Endothelial cell of umbilical vein (primary cell): ENCODE measurements at regions not wholly inside any gene's neighbourhood (a gene's known extent, or its start where the extent isn't known, plus 50 kb on each side); places are given as distances from the start of the nearest gene placed in this dataset.

ENCODE experiments used
- BruUV-seq: library from RNA; stranded (reverse); fragments of 400-500 nt; replicated peaks from 2 replicates; lab custom pipeline; 2021; lab: Mats Ljungman, UMichigan
- CTCF ChIA-PET: fragments of 300-600, 350-600 bp; sonication (Branson Sonifier 250); formaldehyde crosslinking; loops from one replicate; lab custom pipeline; 2021; ENCODE audit warnings: antibody characterized with exemption, inconsistent platforms; lab: Charles Lee
- POLR2A ChIA-PET: fragments of 300-600, 350-600 bp; sonication (Branson Sonifier 250); formaldehyde crosslinking; loops from one replicate; lab custom pipeline; 2021; ENCODE audit warnings: antibody characterized with exemption, inconsistent platforms; lab: Charles Lee
- DNase-seq: peaks from one replicate; pipeline ENCODE4 v3.0.0-alpha.2; 2011; ENCODE audit warnings: low read depth, low spot score
- FAIRE-seq: peaks from 2 replicates; lab custom pipeline; 2011; peaks lifted over from hg19 to GRCh38; lab: Jason Lieb, UNC
- H2AFZ ChIP-seq: 2 replicates; pipeline ENCODE4 v1.6.0; 2012; ENCODE audit warnings: low read depth, low read length, control low read depth, inconsistent platforms
- H3K27ac ChIP-seq: 2 replicates; pipeline ENCODE4 v1.5.1; 2011; ENCODE audit warnings: low read depth, mild to moderate bottlenecking, control low read depth, low read length, moderate library complexity; ENCODE audit not compliant: insufficient read depth
- H3K27me3 ChIP-seq, 2 experiments: 2 replicates each; pipeline versions ENCODE4 v1.6.0 to v1.6.1; 2011; ENCODE audit warnings: low read length in 2 of 2, mixed read lengths in 1 of 2; ENCODE audit not compliant: control insufficient read depth in 2 of 2, insufficient read depth in 2 of 2
- H3K36me3 ChIP-seq, 2 experiments: 2 replicates in 1 of 2; 3 replicates in 1 of 2; pipeline ENCODE4 v1.5.1; 2011; ENCODE audit warnings: low read length in 2 of 2, mild to moderate bottlenecking in 1 of 2, moderate library complexity in 1 of 2; ENCODE audit not compliant: control insufficient read depth in 2 of 2, insufficient read depth in 2 of 2; ENCODE audit errors: extremely low read depth in 1 of 2
- H3K4me1 ChIP-seq: 3 replicates; pipeline ENCODE4 v1.5.1; 2011; ENCODE audit warnings: mild to moderate bottlenecking, low read length; ENCODE audit not compliant: control insufficient read depth, insufficient read depth; ENCODE audit errors: extremely low read depth
- H3K4me2 ChIP-seq: 2 replicates; pipeline ENCODE4 v1.6.1; 2011; ENCODE audit warnings: low read length, control low read depth, mixed read lengths; ENCODE audit not compliant: insufficient read depth
- H3K4me3 ChIP-seq, 3 experiments: fragments of 200-600 bp in 1 of 3; sonication (generic), shearing (Covaris generic) in 1 of 3; replicated peaks in 1 of 3; 2 replicates each; pipeline ENCODE4 v1.5.1; 2011 to 2016; ENCODE audit warnings: control low read depth in 3 of 3, low read length in 3 of 3, mild to moderate bottlenecking in 2 of 3, inconsistent platforms in 1 of 3, low read depth in 1 of 3, moderate library complexity in 1 of 3; ENCODE audit not compliant: insufficient read depth in 1 of 3
- H3K79me2 ChIP-seq: 2 replicates; pipeline ENCODE4 v1.6.0; 2012; ENCODE audit warnings: low read length, inconsistent platforms; ENCODE audit not compliant: control insufficient read depth, insufficient read depth
- H3K9ac ChIP-seq: replicated peaks from 2 replicates; pipeline ENCODE3; 2011; ENCODE audit warnings: low read length, control low read depth; ENCODE audit not compliant: insufficient read depth; ENCODE audit errors: extremely low read depth
- H3K9me1 ChIP-seq: replicated peaks from 3 replicates; pipeline ENCODE4 v1.6.0; 2011; ENCODE audit warnings: mild to moderate bottlenecking, low read length; ENCODE audit not compliant: control insufficient read depth, insufficient read depth; ENCODE audit errors: extremely low read depth
- H3K9me3 ChIP-seq: replicated peaks from 2 replicates; pipeline ENCODE4 v1.5.1; 2012; ENCODE audit warnings: low read length, inconsistent platforms; ENCODE audit not compliant: control insufficient read depth, insufficient read depth
- H4K20me1 ChIP-seq: replicated peaks from 2 replicates; pipeline ENCODE3; 2011; ENCODE audit warnings: mild to moderate bottlenecking, low read length; ENCODE audit not compliant: control insufficient read depth, insufficient read depth; ENCODE audit errors: extremely low read depth
- CTCF ChIP-seq, 2 donors: IDR thresholded peaks; 1 replicate in 1 of 2; 2 replicates in 1 of 2; pipeline ENCODE4 v1.5.1; 2011; ENCODE audit warnings: low read length in 2 of 2, mild to moderate bottlenecking in 2 of 2, moderate library complexity in 2 of 2, control low read depth in 1 of 2, inconsistent platforms in 1 of 2, low read depth in 1 of 2; ENCODE audit not compliant: insufficient read depth in 1 of 2; ENCODE audit errors: extremely low read depth in 1 of 2
- EZH2 ChIP-seq: IDR thresholded peaks from 2 replicates; pipeline ENCODE4 v1.6.1; 2012; ENCODE audit warnings: borderline replicate concordance, low read depth, mild to moderate bottlenecking, moderate library complexity, low read length, inconsistent platforms; ENCODE audit not compliant: severe bottlenecking
- FOS ChIP-seq: IDR thresholded peaks from 2 replicates; pipeline ENCODE4 v1.6.1; 2011; ENCODE audit warnings: mild to moderate bottlenecking, low read length, moderate library complexity, borderline replicate concordance; ENCODE audit not compliant: insufficient read depth
- GATA2 ChIP-seq: IDR thresholded peaks from 2 replicates; pipeline ENCODE4 v1.7.0; 2011; ENCODE audit warnings: low read depth, mild to moderate bottlenecking, moderate library complexity, mixed read lengths, low read length; ENCODE audit not compliant: insufficient read length, insufficient read depth
- MYC ChIP-seq: IDR thresholded peaks from one replicate; pipeline ENCODE4 v1.6.1; 2011; ENCODE audit warnings: mild to moderate bottlenecking, low read depth, low read length
- POLR2AphosphoS5 ChIP-seq: IDR thresholded peaks from 2 replicates; pipeline ENCODE4 v1.6.1; 2012; ENCODE audit warnings: low read depth, mild to moderate bottlenecking, control low read depth, low read length, moderate library complexity; ENCODE audit not compliant: insufficient read depth
- dilution Hi-C: fragments of 300-500 bp; cut with MboI; formaldehyde crosslinking; loops from one replicate; pipeline ENCODE4 v1.15.0; 2019; ENCODE audit warnings: low sequenced_read_pairs; ENCODE audit not compliant: extremely low pct_ligation_motif_present
- intact Hi-C: fragments of 100-400 bp; cut with micrococcal nuclease; formaldehyde crosslinking; loops from one replicate; pipeline ENCODE4 v1.10.0; 2022
- TF ChIP-seq, protein P1 (sequence below): IDR thresholded peaks from 2 replicates; pipeline ENCODE4 v1.6.1; 2011; ENCODE audit not compliant: insufficient read depth, insufficient read length

DNA sequence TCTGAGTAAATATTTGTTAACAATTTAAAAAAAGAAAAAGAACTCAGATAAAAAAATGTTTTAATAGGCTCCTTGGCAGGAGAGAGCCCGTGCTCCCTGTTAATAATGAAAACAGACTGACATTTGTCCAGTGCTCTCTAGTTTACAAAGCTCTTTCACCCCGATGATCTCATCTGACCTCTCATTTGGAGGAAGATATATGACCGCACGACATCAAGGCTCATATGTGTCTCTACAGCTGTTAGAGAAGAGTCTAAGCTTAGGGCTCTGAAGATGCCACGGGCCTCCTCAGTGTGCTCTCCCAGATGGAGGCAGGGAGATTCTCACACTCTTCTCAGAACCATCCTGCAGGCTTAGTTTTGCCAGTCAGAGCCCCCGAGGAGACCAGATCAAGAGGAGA is 280.8 kb upstream of the IRX5 start:
- Histone ChIP-seq H3K4me2 (no peak overlapping the region), H3K4me3 (no peak overlapping the region), H4K20me1 (no peaks in the 10 kb centered on the region), H3K36me3 (no peaks in the 10 kb centered on the region), H2AFZ (no peak overlapping the region), H3K9ac (no peak overlapping the region), H3K27me3 (no peaks in the 10 kb centered on the region), H3K4me1 (no peaks in the 10 kb centered on the region), H3K9me1 (no peaks in the 10 kb centered on the region), H3K79me2 (no peaks in the 10 kb centered on the region), H3K9me3 (no peaks in the 10 kb centered on the region), H3K27ac (no peak overlapping the region)
- no peak for TF ChIP-seq FOS
- no peak for TF ChIP-seq CTCF (IDR thresholded peaks at IDR 0.05; ENCODE audit: extremely low read depth in 1 of 2, insufficient read depth in 1 of 2, low read depth in 1 of 2, low read length in 2 of 2)
- no peak for TF ChIP-seq EZH2
- TF ChIP-seq, protein P1, sequence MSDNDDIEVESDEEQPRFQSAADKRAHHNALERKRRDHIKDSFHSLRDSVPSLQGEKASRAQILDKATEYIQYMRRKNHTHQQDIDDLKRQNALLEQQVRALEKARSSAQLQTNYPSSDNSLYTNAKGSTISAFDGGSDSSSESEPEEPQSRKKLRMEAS = no peak
- TF ChIP-seq POLR2AphosphoS5 = no peak
- TF ChIP-seq GATA2 = no peak
- TF ChIP-seq MYC = no peak
- POLR2A ChIA-PET = no interaction called here
- DNase-seq = no peak
- dilution Hi-C loops = no loop called here
- CTCF ChIA-PET = no interaction called here
- FAIRE-seq = no peak
- intact Hi-C loops = no loop called here
- BruUV-seq = no TSS peak
